ENCODE measurements at regions not wholly inside any gene's neighbourhood (a gene's known extent, or its start where the extent isn't known, plus 50 kb on each side); places are given as distances from the start of the nearest gene placed in this dataset.

- Mint-ChIP-seq H3K4me3 (no peak overlapping the region), H3K9me3 (no peaks in the 10 kb centered on the region), H3K36me3 (no peaks in the 10 kb centered on the region), H3K27me3 (no peaks in the 10 kb centered on the region), H3K27ac (no peak overlapping the region), H3K4me1 (no peaks in the 10 kb centered on the region)
- no peak for DNase-seq
Observed at GRCh38 chr18:34600874-34601656, 109.0 kb upstream of the DTNA start.

- DNase-seq, result no peak
- H3K9me3 Mint-ChIP-seq, result no peaks in the 10 kb centered on the region
- no peaks in the 10 kb centered on the region for H3K27me3 Mint-ChIP-seq
- H3K4me1 Mint-ChIP-seq, result no peaks in the 10 kb centered on the region
- no peak overlapping the region for H3K27ac Mint-ChIP-seq
- no peaks in the 10 kb centered on the region for H3K36me3 Mint-ChIP-seq
- no peak overlapping the region for H3K4me3 Mint-ChIP-seq
Observed at GRCh38 chr18:34604591-34604990, 105.5 kb upstream of the DTNA start.

GRCh38 chr18:34606851-34607250 lies 103.2 kb upstream of the DTNA start:
- Mint-ChIP-seq H3K4me3 (no peak overlapping the region), H3K4me1 (no peaks in the 10 kb centered on the region), H3K36me3 (no peaks in the 10 kb centered on the region), H3K27me3 (no peaks in the 10 kb centered on the region), H3K9me3 (no peaks in the 10 kb centered on the region), H3K27ac (no peak overlapping the region)
- DNase-seq, result no peak

- Mint-ChIP-seq H3K27ac (no peak overlapping the region), H3K36me3 (no peaks in the 10 kb centered on the region), H3K4me1 (no peaks in the 10 kb centered on the region), H3K27me3 (no peaks in the 10 kb centered on the region), H3K9me3 (no peaks in the 10 kb centered on the region), H3K4me3 (no peak overlapping the region)
- DNase-seq, result no peak
Observed at GRCh38 chr18:34608064-34608463, 102.0 kb upstream of the DTNA start.

GRCh38 chr18:34609986-34610648 lies 100.0 kb upstream of the DTNA start:
- Mint-ChIP-seq H3K36me3 (no peaks in the 10 kb centered on the region), H3K27me3 (no peaks in the 10 kb centered on the region), H3K27ac (no peak overlapping the region), H3K4me3 (no peak overlapping the region), H3K4me1 (no peaks in the 10 kb centered on the region), H3K9me3 (no peaks in the 10 kb centered on the region)
- no peak for DNase-seq

- Mint-ChIP-seq H3K4me1 (no peaks in the 10 kb centered on the region), H3K36me3 (no peaks in the 10 kb centered on the region), H3K9me3 (peaks cover 2% of the 10 kb centered on the region), H3K27me3 (no peaks in the 10 kb centered on the region), H3K4me3 (no peak overlapping the region), H3K27ac (no peak overlapping the region)
- DNase-seq, result no peak
Observed at GRCh38 chr18:34611904-34612303, 98.2 kb upstream of the DTNA start.

GRCh38 chr18:34620258-34620861 lies 89.7 kb upstream of the DTNA start:
- DNase-seq, result no peak
- H3K4me1 Mint-ChIP-seq, result no peaks in the 10 kb centered on the region
- H3K9me3 Mint-ChIP-seq, result peaks cover 5% of the 10 kb centered on the region
- no peak overlapping the region for H3K4me3 Mint-ChIP-seq
- no peaks in the 10 kb centered on the region for H3K27me3 Mint-ChIP-seq
- no peaks in the 10 kb centered on the region for H3K36me3 Mint-ChIP-seq
- no peak overlapping the region for H3K27ac Mint-ChIP-seq

GRCh38 chr18:34623557-34623956 lies 86.5 kb upstream of the DTNA start:
- Mint-ChIP-seq H3K27me3 (no peaks in the 10 kb centered on the region), H3K36me3 (no peaks in the 10 kb centered on the region), H3K4me1 (no peaks in the 10 kb centered on the region), H3K4me3 (no peak overlapping the region), H3K9me3 (peaks cover 3% of the 10 kb centered on the region), H3K27ac (no peak overlapping the region)
- no peak for DNase-seq

- DNase-seq, result no peak
- H3K27ac Mint-ChIP-seq, result no peak overlapping the region
- no peak overlapping the region for H3K4me3 Mint-ChIP-seq
Observed at GRCh38 chr18:34624551-34624950, 85.5 kb upstream of the DTNA start.

GRCh38 chr18:34626404-34627136 lies 83.5 kb upstream of the DTNA start:
- no peaks in the 10 kb centered on the region for H3K9me3 Mint-ChIP-seq
- no peak overlapping the region for H3K27ac Mint-ChIP-seq
- H3K36me3 Mint-ChIP-seq, result no peaks in the 10 kb centered on the region

More at GRCh38 chr18:34624551-34624950, 85.5 kb upstream of the DTNA start:
- Mint-ChIP-seq H3K36me3 (no peaks in the 10 kb centered on the region), H3K27me3 (peaks cover 3% of the 10 kb centered on the region), H3K4me1 (no peaks in the 10 kb centered on the region), H3K9me3 (peaks cover 3% of the 10 kb centered on the region)

GRCh38 chr18:34627137-34627920 lies 82.8 kb upstream of the DTNA start:
- H3K27me3 Mint-ChIP-seq, result peaks cover 6% of the 10 kb centered on the region
- no peaks in the 10 kb centered on the region for H3K9me3 Mint-ChIP-seq
- no peak overlapping the region for H3K27ac Mint-ChIP-seq
- H3K4me1 Mint-ChIP-seq, result no peaks in the 10 kb centered on the region
- no peak for DNase-seq
- H3K4me3 Mint-ChIP-seq, result no peak overlapping the region
- H3K36me3 Mint-ChIP-seq, result no peaks in the 10 kb centered on the region

More at GRCh38 chr18:34626404-34627136, 83.5 kb upstream of the DTNA start:
- no peak for DNase-seq
- H3K4me3 Mint-ChIP-seq, result no peak overlapping the region
- no peaks in the 10 kb centered on the region for H3K4me1 Mint-ChIP-seq
- peaks cover 6% of the 10 kb centered on the region for H3K27me3 Mint-ChIP-seq

GRCh38 chr18:34631093-34631966 lies 78.8 kb upstream of the DTNA start:
- Mint-ChIP-seq H3K27ac (no peak overlapping the region), H3K36me3 (no peaks in the 10 kb centered on the region), H3K9me3 (no peaks in the 10 kb centered on the region), H3K4me1 (no peaks in the 10 kb centered on the region), H3K27me3 (peaks cover 6% of the 10 kb centered on the region), H3K4me3 (no peak overlapping the region)
- no peak for DNase-seq

GRCh38 chr18:34632321-34632720 lies 77.8 kb upstream of the DTNA start:
- Mint-ChIP-seq H3K27me3 (peaks cover 6% of the 10 kb centered on the region), H3K4me1 (no peaks in the 10 kb centered on the region), H3K27ac (no peak overlapping the region), H3K36me3 (no peaks in the 10 kb centered on the region), H3K4me3 (no peak overlapping the region), H3K9me3 (no peaks in the 10 kb centered on the region)
- no peak for DNase-seq

GRCh38 chr18:34633368-34633767 lies 76.7 kb upstream of the DTNA start:
- no peak overlapping the region for H3K27ac Mint-ChIP-seq
- no peaks in the 10 kb centered on the region for H3K4me1 Mint-ChIP-seq
- H3K36me3 Mint-ChIP-seq, result no peaks in the 10 kb centered on the region
- no peak for DNase-seq
- no peaks in the 10 kb centered on the region for H3K9me3 Mint-ChIP-seq
- peaks cover 6% of the 10 kb centered on the region for H3K27me3 Mint-ChIP-seq
- no peak overlapping the region for H3K4me3 Mint-ChIP-seq

Measured in activated naive CD8-positive, alpha-beta T cell treated with anti-CD3 and anti-CD28 coated beads for 36 hours (primary cell).